ENCODE measurements at regions not wholly inside any gene's neighbourhood (a gene's known extent, or its start where the extent isn't known, plus 50 kb on each side); places are given as distances from the start of the nearest gene placed in this dataset.

DNA sequence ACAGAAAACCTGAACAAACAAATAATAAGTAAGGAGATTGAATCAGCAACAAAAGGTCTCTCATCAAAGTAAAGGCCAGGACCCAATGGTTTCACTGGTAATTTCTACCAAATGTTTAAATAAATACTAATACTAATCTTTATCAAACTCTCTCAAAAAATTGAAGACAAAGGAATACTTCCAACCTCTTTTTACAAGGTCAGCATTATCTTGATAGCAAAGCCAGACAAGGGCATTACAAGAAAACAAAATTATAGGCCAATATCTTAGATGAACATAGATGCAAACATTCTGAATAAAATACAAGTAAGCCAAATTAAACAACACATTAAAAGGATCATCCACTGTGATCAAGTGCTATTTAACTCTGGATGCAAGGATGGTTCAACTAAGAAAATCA lies 239.8 kb upstream of the TMEM72 start:
- no peak for TF ChIP-seq EZH2 (IDR thresholded peaks at IDR 0.05; ENCODE audit: low read length, missing control alignments)
- no peak for TF ChIP-seq CTCF (conservative IDR thresholded peaks at IDR 0.05 in 1 of 2, IDR thresholded peaks at IDR 0.05 in 1 of 2; ENCODE audit: low read depth in 1 of 2, low read length in 2 of 2)
